Calu3 (cell line): ENCODE measurements at regions not wholly inside any gene's neighbourhood (a gene's known extent, or its start where the extent isn't known, plus 50 kb on each side); places are given as distances from the start of the nearest gene placed in this dataset.

Experiments used
- BruUV-seq: library from RNA; stranded (reverse); fragments of 400-500 nt; replicated peaks from 2 replicates; lab custom pipeline; 2021; lab: Mats Ljungman, UMichigan
- CTCF ChIA-PET: fragments of 300-600 bp; sonication (Branson Sonifier 250); formaldehyde crosslinking; loops from one replicate; lab custom pipeline; 2022; ENCODE audit warnings: antibody characterized with exemption; lab: Charles Lee
- DNase-seq: peaks from one replicate; pipeline ENCODE4 v3.0.0; 2022
- H3K27ac Mint-ChIP-seq: one replicate; pipeline ENCODE4 v1.8.0; 2022; ENCODE audit warnings: mixed read lengths; ENCODE audit not compliant: unreplicated experiment
- H3K27me3 Mint-ChIP-seq: one replicate; pipeline ENCODE4 v1.8.0; 2022; ENCODE audit warnings: mixed read lengths; ENCODE audit not compliant: unreplicated experiment
- H3K36me3 Mint-ChIP-seq: one replicate; pipeline ENCODE4 v1.8.0; 2022; ENCODE audit warnings: mild to moderate bottlenecking, moderate library complexity, mixed read lengths; ENCODE audit not compliant: insufficient read depth, unreplicated experiment
- H3K4me1 Mint-ChIP-seq: one replicate; pipeline ENCODE4 v1.8.0; 2022; ENCODE audit warnings: mild to moderate bottlenecking, low read depth, mixed read lengths; ENCODE audit not compliant: unreplicated experiment
- H3K4me3 Mint-ChIP-seq: one replicate; pipeline ENCODE4 v1.8.0; 2022; ENCODE audit warnings: mild to moderate bottlenecking, low read depth, moderate library complexity, mixed read lengths; ENCODE audit not compliant: unreplicated experiment
- H3K9me3 Mint-ChIP-seq: one replicate; pipeline ENCODE4 v1.8.0; 2022; ENCODE audit warnings: low read depth, mixed read lengths; ENCODE audit not compliant: unreplicated experiment
- intact Hi-C: fragments of 100-400 bp; cut with micrococcal nuclease; formaldehyde crosslinking; loops from one replicate; pipeline ENCODE4 v1.10.0; 2022; ENCODE audit not compliant: unreplicated experiment
- TF ChIP-seq, protein P1 (sequence below): fragments of 200-600 bp; IDR thresholded peaks from one replicate; pipeline ENCODE4 v1.8.0; 2022; ENCODE audit warnings: antibody characterized with exemption; ENCODE audit not compliant: unreplicated experiment

DNA sequence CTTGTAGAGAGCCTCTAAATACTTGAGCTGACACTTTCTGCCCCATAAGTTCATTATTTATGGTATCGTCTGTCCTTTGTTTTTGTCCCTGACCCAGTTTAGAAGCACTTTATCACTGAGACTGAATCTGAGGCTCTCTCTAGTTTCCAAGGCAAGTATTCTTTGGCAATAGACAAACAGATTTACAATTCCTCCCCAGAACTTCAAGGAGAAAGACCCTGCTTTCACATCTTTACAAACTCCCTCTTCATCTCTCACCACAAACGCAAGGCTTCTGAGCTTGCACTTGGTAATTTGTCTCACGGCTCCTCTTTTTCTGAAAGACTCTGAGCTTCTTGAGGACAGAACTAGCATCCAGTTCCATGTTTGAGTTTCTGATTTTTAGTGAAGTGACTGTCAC lies 49.8 kb upstream of the PARP11 start:
- CTCF ChIA-PET: no interaction called here
- Mint-ChIP-seq H3K27ac (no peak overlapping the region), H3K36me3 (no peaks in the 10 kb centered on the region), H3K27me3 (no peaks in the 10 kb centered on the region), H3K9me3 (no peaks in the 10 kb centered on the region), H3K4me1 (no peaks in the 10 kb centered on the region), H3K4me3 (no peak overlapping the region)
- DNase-seq: no peak
- TF ChIP-seq, protein P1, sequence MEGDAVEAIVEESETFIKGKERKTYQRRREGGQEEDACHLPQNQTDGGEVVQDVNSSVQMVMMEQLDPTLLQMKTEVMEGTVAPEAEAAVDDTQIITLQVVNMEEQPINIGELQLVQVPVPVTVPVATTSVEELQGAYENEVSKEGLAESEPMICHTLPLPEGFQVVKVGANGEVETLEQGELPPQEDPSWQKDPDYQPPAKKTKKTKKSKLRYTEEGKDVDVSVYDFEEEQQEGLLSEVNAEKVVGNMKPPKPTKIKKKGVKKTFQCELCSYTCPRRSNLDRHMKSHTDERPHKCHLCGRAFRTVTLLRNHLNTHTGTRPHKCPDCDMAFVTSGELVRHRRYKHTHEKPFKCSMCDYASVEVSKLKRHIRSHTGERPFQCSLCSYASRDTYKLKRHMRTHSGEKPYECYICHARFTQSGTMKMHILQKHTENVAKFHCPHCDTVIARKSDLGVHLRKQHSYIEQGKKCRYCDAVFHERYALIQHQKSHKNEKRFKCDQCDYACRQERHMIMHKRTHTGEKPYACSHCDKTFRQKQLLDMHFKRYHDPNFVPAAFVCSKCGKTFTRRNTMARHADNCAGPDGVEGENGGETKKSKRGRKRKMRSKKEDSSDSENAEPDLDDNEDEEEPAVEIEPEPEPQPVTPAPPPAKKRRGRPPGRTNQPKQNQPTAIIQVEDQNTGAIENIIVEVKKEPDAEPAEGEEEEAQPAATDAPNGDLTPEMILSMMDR: no peak
- intact Hi-C loops: no loop called here
- no TSS peak for BruUV-seq
